ENCODE measurements at regions not wholly inside any gene's neighbourhood (a gene's known extent, or its start where the extent isn't known, plus 50 kb on each side); places are given as distances from the start of the nearest gene placed in this dataset.

- H3K27ac ChIP-seq = no peak overlapping the region
- TF ChIP-seq ZFX (IDR thresholded peaks at IDR 0.05; ENCODE audit: borderline replicate concordance) = no peak
- TF ChIP-seq CTCF (IDR thresholded peaks at IDR 0.05) = no peak
Measured at GRCh38 chr4:124596816-124597215, 115.7 kb downstream of the ANKRD50 start.

GRCh38 chr4:124610211-124610610 lies 102.3 kb downstream of the ANKRD50 start:
- no peak for TF ChIP-seq ZFX (IDR thresholded peaks at IDR 0.05; ENCODE audit: borderline replicate concordance)
- no peak for TF ChIP-seq CTCF (IDR thresholded peaks at IDR 0.05)
- H3K27ac ChIP-seq = no peak overlapping the region

Data from 22Rv1 (cell line).